VCaP (cell line): ENCODE measurements at regions not wholly inside any gene's neighbourhood (a gene's known extent, or its start where the extent isn't known, plus 50 kb on each side); places are given as distances from the start of the nearest gene placed in this dataset.

Experiments used
- H3K27ac ChIP-seq: fragments of 450-650 bp; 2 replicates; pipeline ENCODE4 v1.5.1; 2017
- TF ChIP-seq, protein P1 (sequence below): fragments of 450-650 bp; conservative IDR thresholded peaks from 2 replicates; pipeline ENCODE4 v1.5.1; 2017; ENCODE audit warnings: mild to moderate bottlenecking, moderate library complexity

- H3K27ac ChIP-seq = no peak overlapping the region
- TF ChIP-seq, protein P1, sequence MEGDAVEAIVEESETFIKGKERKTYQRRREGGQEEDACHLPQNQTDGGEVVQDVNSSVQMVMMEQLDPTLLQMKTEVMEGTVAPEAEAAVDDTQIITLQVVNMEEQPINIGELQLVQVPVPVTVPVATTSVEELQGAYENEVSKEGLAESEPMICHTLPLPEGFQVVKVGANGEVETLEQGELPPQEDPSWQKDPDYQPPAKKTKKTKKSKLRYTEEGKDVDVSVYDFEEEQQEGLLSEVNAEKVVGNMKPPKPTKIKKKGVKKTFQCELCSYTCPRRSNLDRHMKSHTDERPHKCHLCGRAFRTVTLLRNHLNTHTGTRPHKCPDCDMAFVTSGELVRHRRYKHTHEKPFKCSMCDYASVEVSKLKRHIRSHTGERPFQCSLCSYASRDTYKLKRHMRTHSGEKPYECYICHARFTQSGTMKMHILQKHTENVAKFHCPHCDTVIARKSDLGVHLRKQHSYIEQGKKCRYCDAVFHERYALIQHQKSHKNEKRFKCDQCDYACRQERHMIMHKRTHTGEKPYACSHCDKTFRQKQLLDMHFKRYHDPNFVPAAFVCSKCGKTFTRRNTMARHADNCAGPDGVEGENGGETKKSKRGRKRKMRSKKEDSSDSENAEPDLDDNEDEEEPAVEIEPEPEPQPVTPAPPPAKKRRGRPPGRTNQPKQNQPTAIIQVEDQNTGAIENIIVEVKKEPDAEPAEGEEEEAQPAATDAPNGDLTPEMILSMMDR = no peak
These were observed 136.3 kb upstream of the SLC39A10 start for GRCh38 chr2:195520671-195521155.

DNA sequence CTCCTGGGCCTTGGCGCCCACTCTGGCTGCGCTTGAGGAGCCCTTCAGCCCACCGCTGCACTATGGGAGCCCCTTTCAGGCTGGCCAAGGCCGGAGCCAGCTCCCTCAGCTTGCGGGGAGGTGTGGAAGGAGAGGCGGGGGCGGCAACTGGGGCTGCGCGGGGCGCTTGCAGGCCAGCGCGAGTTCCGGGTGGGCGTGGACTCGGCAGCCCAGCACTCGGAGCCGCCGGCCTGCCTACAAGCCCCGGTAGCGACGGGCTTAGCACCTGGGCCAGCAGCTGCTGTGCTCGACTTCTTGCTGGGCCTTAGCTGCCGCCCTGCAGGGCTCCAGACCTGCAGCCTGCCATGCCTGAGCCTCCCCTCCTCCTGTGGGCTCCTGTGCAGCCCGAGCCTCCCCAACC, 141.5 kb upstream of the SLC39A10 start:
- H3K27ac ChIP-seq = no peak overlapping the region
- TF ChIP-seq, protein P1 = no peak

DNA sequence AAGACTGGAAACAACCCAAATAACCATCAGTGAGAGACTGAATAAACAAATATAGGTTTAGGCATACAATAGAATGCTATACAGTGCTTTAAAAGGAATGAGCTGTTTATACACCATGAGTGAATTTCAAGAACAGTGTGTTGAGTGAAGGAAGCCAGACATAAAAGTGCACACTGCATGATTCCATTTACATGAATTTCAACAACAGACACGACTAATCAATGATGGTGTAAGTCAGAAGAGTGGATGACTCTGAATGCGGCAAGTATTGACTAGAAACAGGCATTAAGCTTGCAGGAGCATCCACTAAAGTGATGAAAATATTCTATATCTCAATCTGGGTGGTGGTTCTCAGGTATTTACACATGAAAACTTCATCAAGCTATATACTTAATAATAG, 142.7 kb upstream of the SLC39A10 start:
- TF ChIP-seq, protein P1 = no peak

GRCh38 chr2:195513119-195513518, 143.9 kb upstream of the SLC39A10 start:
- no peak overlapping the region for H3K27ac ChIP-seq
- TF ChIP-seq, protein P1 = no peak

More for the DNA sequence above, 142.7 kb upstream of the SLC39A10 start:
- H3K27ac ChIP-seq = no peak overlapping the region

DNA sequence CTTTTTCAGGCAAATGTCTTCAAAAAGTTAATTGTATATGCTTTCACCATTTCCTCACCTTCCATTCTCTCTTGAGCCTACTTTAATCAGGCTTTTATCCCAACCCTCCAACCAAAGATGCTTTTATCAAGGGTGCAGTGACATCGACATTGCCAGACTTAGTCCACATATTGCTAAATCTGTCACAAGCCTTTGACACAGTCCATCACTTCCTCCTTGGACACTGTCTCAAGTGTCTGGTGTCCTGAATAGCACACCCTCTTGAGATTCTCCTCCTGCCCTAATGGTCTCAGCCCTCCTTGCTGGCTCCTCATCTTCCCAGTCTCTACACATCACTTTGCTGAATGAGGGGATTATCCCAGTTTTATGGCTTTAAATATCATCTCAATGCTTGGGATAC, 147.5 kb upstream of the SLC39A10 start:
- TF ChIP-seq, protein P1 = no peak
- H3K27ac ChIP-seq = no peak overlapping the region

- TF ChIP-seq, protein P1 = no peak
- no peak overlapping the region for H3K27ac ChIP-seq
These were observed 148.9 kb upstream of the SLC39A10 start for GRCh38 chr2:195508139-195508455.

DNA sequence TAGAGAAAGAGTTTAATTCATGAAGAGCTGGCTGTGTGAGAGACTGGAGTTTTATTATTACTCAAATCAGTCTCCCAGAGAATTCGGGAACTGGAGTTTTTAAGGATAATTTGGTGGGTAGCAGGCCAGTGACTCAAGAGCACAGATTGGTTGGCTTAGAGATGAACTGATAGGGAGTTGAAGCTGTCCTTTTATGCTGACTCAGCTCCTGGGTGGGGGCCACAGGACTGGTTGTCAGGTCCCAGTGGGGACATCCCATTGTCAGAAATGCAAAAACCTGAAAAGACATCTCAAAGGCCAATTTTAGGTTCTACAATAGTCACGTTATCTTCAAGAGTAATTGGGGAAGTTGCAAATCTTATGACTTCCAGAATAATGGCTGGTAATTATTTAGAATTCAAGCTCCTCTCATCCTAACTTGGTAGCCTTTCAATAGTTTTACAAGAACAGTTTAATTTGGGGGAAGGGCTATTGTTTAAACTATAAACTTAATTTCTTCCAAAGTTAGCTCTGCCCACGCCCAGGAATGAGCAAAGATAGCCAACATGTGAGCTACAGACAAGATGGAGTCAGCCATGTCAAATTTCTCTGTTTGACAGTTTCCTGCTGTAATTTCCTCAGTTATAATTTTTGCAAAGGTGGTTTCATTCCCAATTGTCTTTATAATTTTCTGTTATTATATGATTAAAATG, 149.4 kb upstream of the SLC39A10 start:
- H3K27ac ChIP-seq = no peak overlapping the region
- TF ChIP-seq, protein P1 = no peak
